Subcutaneous abdominal adipose tissue (tissue), 5 donors: ENCODE measurements at regions not wholly inside any gene's neighbourhood (a gene's known extent, or its start where the extent isn't known, plus 50 kb on each side); places are given as distances from the start of the nearest gene placed in this dataset.

Experiments used
- H3K27ac ChIP-seq: one replicate; pipeline ENCODE4 v1.7.0; 2013; ENCODE audit warnings: low read depth, mild to moderate bottlenecking, inconsistent platforms, low read length, moderate library complexity
- H3K27me3 ChIP-seq, 5 donors: one replicate each; pipeline ENCODE4 v1.7.0; 2013; ENCODE audit warnings: low read length in 5 of 5, inconsistent platforms in 1 of 5; ENCODE audit not compliant: control insufficient read depth in 5 of 5, insufficient read depth in 4 of 5
- H3K36me3 ChIP-seq, 5 donors: one replicate each; pipeline ENCODE4 v1.7.0; 2013; ENCODE audit warnings: low read length in 5 of 5; ENCODE audit not compliant: control insufficient read depth in 5 of 5, insufficient read depth in 5 of 5
- H3K4me1 ChIP-seq, 5 donors: one replicate each; pipeline ENCODE4 v1.7.0; 2013; ENCODE audit warnings: low read length in 5 of 5, mild to moderate bottlenecking in 3 of 5, moderate library complexity in 1 of 5; ENCODE audit not compliant: control insufficient read depth in 5 of 5, insufficient read depth in 5 of 5
- H3K4me3 ChIP-seq, 5 donors: one replicate each; pipeline ENCODE4 v1.7.0; 2013; ENCODE audit warnings: low read length in 5 of 5, low read depth in 1 of 5
- H3K9ac ChIP-seq, 5 donors: one replicate each; pipeline ENCODE4 v1.7.0; 2013; ENCODE audit warnings: low read length in 5 of 5, mild to moderate bottlenecking in 4 of 5, moderate library complexity in 3 of 5
- H3K9me3 ChIP-seq, 5 donors: one replicate each; pipeline ENCODE4 v1.7.0; 2013; ENCODE audit warnings: low read length in 5 of 5; ENCODE audit not compliant: control insufficient read depth in 5 of 5
- donor health status: healthy.
- donor health status: healthy.
- donor health status: healthy.
- donor health status: healthy.
- donor health status: healthy.

GRCh38 chr4:187414716-187415115, 580.9 kb upstream of the ZFP42 start:
- no peak overlapping the region for H3K4me3 ChIP-seq
- no peaks in the 10 kb centered on the region for H3K27me3 ChIP-seq
- peaks cover 0 to 34% (median 4%) of the 10 kb centered on the region in 5 donors for H3K4me1 ChIP-seq
- H3K27ac ChIP-seq, result no peak overlapping the region
- H3K9ac ChIP-seq, result no peak overlapping the region
- H3K9me3 ChIP-seq, result peaks cover 0 to 4% (median 0%) of the 10 kb centered on the region in 5 donors
- no peaks in the 10 kb centered on the region for H3K36me3 ChIP-seq

- no peaks in the 10 kb centered on the region for H3K27me3 ChIP-seq
- H3K9ac ChIP-seq, result no peak overlapping the region
- peak overlapping the region; percentile 27 for H3K27ac ChIP-seq
- H3K4me3 ChIP-seq, result no peak overlapping the region
- H3K9me3 ChIP-seq, result peaks cover 0 to 4% (median 0%) of the 10 kb centered on the region in 5 donors
- H3K36me3 ChIP-seq, result no peaks in the 10 kb centered on the region
- H3K4me1 ChIP-seq, result peaks cover 0 to 34% (median 4%) of the 10 kb centered on the region in 5 donors
Observed at GRCh38 chr4:187415231-187415630, 580.3 kb upstream of the ZFP42 start.

GRCh38 chr4:187416216-187416615, 579.4 kb upstream of the ZFP42 start:
- H3K27ac ChIP-seq, result no peak overlapping the region
- H3K4me1 ChIP-seq, result peaks cover 0 to 34% (median 4%) of the 10 kb centered on the region in 5 donors
- H3K36me3 ChIP-seq, result no peaks in the 10 kb centered on the region
- H3K27me3 ChIP-seq, result no peaks in the 10 kb centered on the region
- H3K4me3 ChIP-seq, result no peak overlapping the region
- H3K9me3 ChIP-seq, result peaks cover 0 to 4% (median 0%) of the 10 kb centered on the region in 5 donors
- no peak overlapping the region for H3K9ac ChIP-seq

GRCh38 chr4:187417721-187418120, 577.9 kb upstream of the ZFP42 start:
- no peaks in the 10 kb centered on the region for H3K27me3 ChIP-seq
- H3K4me3 ChIP-seq, result no peak overlapping the region
- H3K36me3 ChIP-seq, result no peaks in the 10 kb centered on the region
- peaks cover 0 to 34% (median 4%) of the 10 kb centered on the region in 5 donors for H3K4me1 ChIP-seq
- H3K9me3 ChIP-seq, result peaks cover 0 to 4% (median 0%) of the 10 kb centered on the region in 5 donors
- H3K27ac ChIP-seq, result peak overlapping the region; percentile 60
- no peak overlapping the region for H3K9ac ChIP-seq

GRCh38 chr4:187422655-187423054, 572.9 kb upstream of the ZFP42 start:
- no peak overlapping the region for H3K27ac ChIP-seq
- H3K9me3 ChIP-seq, result no peaks in the 10 kb centered on the region
- H3K27me3 ChIP-seq, result no peaks in the 10 kb centered on the region
- H3K9ac ChIP-seq, result no peak overlapping the region
- no peaks in the 10 kb centered on the region for H3K36me3 ChIP-seq
- H3K4me1 ChIP-seq, result peaks cover 0 to 14% (median 4%) of the 10 kb centered on the region in 5 donors
- H3K4me3 ChIP-seq, result no peak overlapping the region

- Histone ChIP-seq H3K9ac (no peak overlapping the region), H3K4me1 (no peaks in the 10 kb centered on the region), H3K27me3 (no peaks in the 10 kb centered on the region), H3K27ac (no peak overlapping the region), H3K9me3 (no peaks in the 10 kb centered on the region), H3K4me3 (no peak overlapping the region), H3K36me3 (no peaks in the 10 kb centered on the region)
Observed at GRCh38 chr4:187424636-187425035, 570.9 kb upstream of the ZFP42 start.

- H3K9me3 ChIP-seq, result no peaks in the 10 kb centered on the region
- H3K27me3 ChIP-seq, result no peaks in the 10 kb centered on the region
- H3K27ac ChIP-seq, result no peak overlapping the region
- H3K4me3 ChIP-seq, result no peak overlapping the region
- no peaks in the 10 kb centered on the region for H3K36me3 ChIP-seq
- H3K9ac ChIP-seq, result no peak overlapping the region
- no peaks in the 10 kb centered on the region for H3K4me1 ChIP-seq
Observed at GRCh38 chr4:187426511-187426910, 569.1 kb upstream of the ZFP42 start.

GRCh38 chr4:187432310-187432709, 563.3 kb upstream of the ZFP42 start:
- H3K27ac ChIP-seq, result no peak overlapping the region
- H3K27me3 ChIP-seq, result no peaks in the 10 kb centered on the region
- peaks cover 0 to 2% (median 0%) of the 10 kb centered on the region in 5 donors for H3K9me3 ChIP-seq
- no peaks in the 10 kb centered on the region for H3K4me1 ChIP-seq
- H3K36me3 ChIP-seq, result no peaks in the 10 kb centered on the region
- H3K9ac ChIP-seq, result no peak overlapping the region
- H3K4me3 ChIP-seq, result no peak overlapping the region

GRCh38 chr4:187433141-187433540, 562.4 kb upstream of the ZFP42 start:
- no peaks in the 10 kb centered on the region for H3K36me3 ChIP-seq
- no peaks in the 10 kb centered on the region for H3K4me1 ChIP-seq
- H3K27me3 ChIP-seq, result no peaks in the 10 kb centered on the region
- peaks cover 0 to 6% (median 4%) of the 10 kb centered on the region in 5 donors for H3K9me3 ChIP-seq
- no peak overlapping the region for H3K9ac ChIP-seq
- H3K27ac ChIP-seq, result no peak overlapping the region
- H3K4me3 ChIP-seq, result no peak overlapping the region

- Histone ChIP-seq H3K9ac (no peak overlapping the region), H3K36me3 (no peaks in the 10 kb centered on the region), H3K27me3 (no peaks in the 10 kb centered on the region), H3K4me3 (peak overlapping the region in 1 of 5 donors; percentile 6), H3K9me3 (peaks cover 0 to 8% (median 5%) of the 10 kb centered on the region in 5 donors), H3K4me1 (no peaks in the 10 kb centered on the region), H3K27ac (no peak overlapping the region)
Observed at GRCh38 chr4:187436251-187436650, 559.3 kb upstream of the ZFP42 start.

- H3K9me3 ChIP-seq, result no peaks in the 10 kb centered on the region
- no peak overlapping the region for H3K9ac ChIP-seq
- no peak overlapping the region for H3K27ac ChIP-seq
- no peak overlapping the region for H3K4me3 ChIP-seq
- H3K4me1 ChIP-seq, result no peaks in the 10 kb centered on the region
- H3K27me3 ChIP-seq, result no peaks in the 10 kb centered on the region
- H3K36me3 ChIP-seq, result no peaks in the 10 kb centered on the region
Observed at GRCh38 chr4:187444061-187444460, 551.5 kb upstream of the ZFP42 start.
